ENCODE measurements at regions not wholly inside any gene's neighbourhood (a gene's known extent, or its start where the extent isn't known, plus 50 kb on each side); places are given as distances from the start of the nearest gene placed in this dataset.

GRCh38 chr4:55269995-55270394, 76.0 kb upstream of the SRD5A3 start:
- TF ChIP-seq CTCF (IDR thresholded peaks at IDR 0.05) (no peak), POLR2A (IDR thresholded peaks at IDR 0.05) (no peak)
